ENCODE measurements at regions not wholly inside any gene's neighbourhood (a gene's known extent, or its start where the extent isn't known, plus 50 kb on each side); places are given as distances from the start of the nearest gene placed in this dataset.
"Not testable (repeated sequence)": the region's sequence is repeated elsewhere in the genome, so short reads cannot be mapped to it uniquely, and the experiment has no call there.

- DNase-seq: not testable (repeated sequence)
Observed at GRCh38 chr5:108442063-108442651, 60.3 kb upstream of the FBXL17 start.

- DNase-seq: no peak
Observed at GRCh38 chr5:108437425-108437824, 55.5 kb upstream of the FBXL17 start.

- DNase-seq: no peak
Observed at GRCh38 chr5:108436696-108437095, 54.8 kb upstream of the FBXL17 start.

GRCh38 chr5:108433600-108433999 lies 51.7 kb upstream of the FBXL17 start:
- DNase-seq: no peak

GRCh38 chr5:108432024-108432423 lies 50.1 kb upstream of the FBXL17 start:
- DNase-seq: no peak
